Spinal cord (tissue), 9 donors: ENCODE measurements at regions not wholly inside any gene's neighbourhood (a gene's known extent, or its start where the extent isn't known, plus 50 kb on each side); places are given as distances from the start of the nearest gene placed in this dataset.
A peak's percentile ranks its signal among the peaks of the same experiment; 100 is the strongest.

Experiments used
- DNase-seq, 6 donors: peaks; one replicate each; pipeline versions ENCODE4 v3.0.0 to v3.0.0-alpha.2; 2013 to 2015; ENCODE audit warnings: low spot score in 6 of 6, low read depth in 4 of 6
- H3K27ac ChIP-seq: one replicate; pipeline ENCODE4 v1.5.1; 2013; ENCODE audit warnings: low read depth, low read length, control low read depth
- H3K27me3 ChIP-seq: one replicate; pipeline ENCODE4 v1.6.1; 2013; ENCODE audit warnings: low read length; ENCODE audit not compliant: control insufficient read depth, insufficient read depth
- H3K36me3 ChIP-seq: one replicate; pipeline ENCODE4 v1.6.1; 2013; ENCODE audit warnings: low read length; ENCODE audit not compliant: control insufficient read depth, insufficient read depth
- H3K4me1 ChIP-seq: one replicate; pipeline ENCODE4 v1.6.1; 2013; ENCODE audit warnings: low read length; ENCODE audit not compliant: control insufficient read depth, insufficient read depth
- H3K4me3 ChIP-seq: one replicate; pipeline ENCODE4 v1.5.1; 2013; ENCODE audit warnings: low read depth, low read length, control low read depth
- H3K9me3 ChIP-seq: one replicate; pipeline ENCODE4 v1.6.1; 2013; ENCODE audit warnings: low read length; ENCODE audit not compliant: control insufficient read depth, insufficient read depth
- WGBS: methylation state at CpG from one replicate; pipeline ENCODE4 v1.1.5; 2013; ENCODE audit warnings: missing lambda C conversion rate; ENCODE audit not compliant: insufficient coverage; 5-methylcytosine and 5-hydroxymethylcytosine counted together
- donor health status: healthy.

DNA sequence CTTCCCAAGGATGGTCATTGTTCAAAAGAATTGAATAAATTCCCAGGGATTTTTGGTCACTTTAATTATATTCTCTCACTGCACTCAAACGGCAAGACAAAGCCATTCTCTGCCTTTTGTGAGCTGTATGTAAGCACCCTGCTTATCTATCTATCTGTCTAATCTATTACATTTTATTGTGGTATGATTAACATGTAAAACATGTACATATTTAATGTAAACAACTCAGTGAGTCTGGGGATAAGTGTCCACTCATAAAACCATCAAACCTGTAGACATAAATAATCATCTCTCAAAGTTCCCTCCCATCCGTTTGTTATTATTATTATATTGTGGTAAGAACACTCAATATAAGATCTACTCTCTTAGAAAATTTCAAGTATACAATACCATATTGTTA, 167.1 kb downstream of the CAND1 start:
- DNase-seq: no peak
- H3K4me3 ChIP-seq: no peak overlapping the region
- H3K9me3 ChIP-seq: no peaks in the 10 kb centered on the region
- H3K36me3 ChIP-seq: no peaks in the 10 kb centered on the region
- no peaks in the 10 kb centered on the region for H3K4me1 ChIP-seq
- H3K27me3 ChIP-seq: no peaks in the 10 kb centered on the region
- no CpG with 5 or more reads among the region's 2 CpGs for WGBS
- no peak overlapping the region for H3K27ac ChIP-seq

GRCh38 chr12:67437011-67437410, 167.9 kb downstream of the CAND1 start:
- H3K4me1 ChIP-seq: no peaks in the 10 kb centered on the region
- H3K27ac ChIP-seq: no peak overlapping the region
- H3K4me3 ChIP-seq: no peak overlapping the region
- H3K9me3 ChIP-seq: no peaks in the 10 kb centered on the region
- no peaks in the 10 kb centered on the region for H3K36me3 ChIP-seq
- WGBS: no CpG with 5 or more reads among the region's 2 CpGs
- no peaks in the 10 kb centered on the region for H3K27me3 ChIP-seq
- no peak for DNase-seq

DNA sequence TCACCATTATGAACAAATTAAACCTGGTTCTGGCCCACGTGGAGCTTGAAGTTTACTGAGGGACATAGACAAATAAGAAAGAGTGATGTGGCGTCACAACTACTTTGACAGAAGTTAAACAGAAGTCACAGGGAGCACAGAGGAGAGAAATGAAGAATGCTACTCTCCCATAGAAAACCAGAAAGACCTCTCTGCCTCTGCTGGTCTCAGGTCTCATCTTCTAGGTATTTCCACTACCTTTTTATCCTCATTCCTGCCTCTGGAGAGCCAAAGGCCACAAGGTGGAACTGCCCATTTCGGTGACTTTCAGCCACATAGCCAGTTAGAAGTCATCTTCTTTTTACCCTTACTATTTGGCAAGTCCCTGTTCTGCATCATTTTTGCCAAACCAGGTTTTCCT, 170.5 kb downstream of the CAND1 start:
- Histone ChIP-seq H3K9me3 (no peaks in the 10 kb centered on the region), H3K4me1 (peaks cover 5% of the 10 kb centered on the region), H3K4me3 (no peak overlapping the region), H3K27me3 (no peaks in the 10 kb centered on the region), H3K27ac (no peak overlapping the region), H3K36me3 (no peaks in the 10 kb centered on the region)
- DNase-seq: no peak
- WGBS: 100% methylated on average over 1 of the region's 3 CpGs

GRCh38 chr12:67441736-67442346, 172.7 kb downstream of the CAND1 start:
- H3K4me3 ChIP-seq: no peak overlapping the region
- peaks cover 5% of the 10 kb centered on the region for H3K4me1 ChIP-seq
- H3K36me3 ChIP-seq: no peaks in the 10 kb centered on the region
- peak in 4 of 6 donors; percentile 36 to 92 (median 72) for DNase-seq
- WGBS: 26% methylated on average over 7 of the region's 12 CpGs
- no peaks in the 10 kb centered on the region for H3K27me3 ChIP-seq
- no peak overlapping the region for H3K27ac ChIP-seq
- H3K9me3 ChIP-seq: no peaks in the 10 kb centered on the region

DNA sequence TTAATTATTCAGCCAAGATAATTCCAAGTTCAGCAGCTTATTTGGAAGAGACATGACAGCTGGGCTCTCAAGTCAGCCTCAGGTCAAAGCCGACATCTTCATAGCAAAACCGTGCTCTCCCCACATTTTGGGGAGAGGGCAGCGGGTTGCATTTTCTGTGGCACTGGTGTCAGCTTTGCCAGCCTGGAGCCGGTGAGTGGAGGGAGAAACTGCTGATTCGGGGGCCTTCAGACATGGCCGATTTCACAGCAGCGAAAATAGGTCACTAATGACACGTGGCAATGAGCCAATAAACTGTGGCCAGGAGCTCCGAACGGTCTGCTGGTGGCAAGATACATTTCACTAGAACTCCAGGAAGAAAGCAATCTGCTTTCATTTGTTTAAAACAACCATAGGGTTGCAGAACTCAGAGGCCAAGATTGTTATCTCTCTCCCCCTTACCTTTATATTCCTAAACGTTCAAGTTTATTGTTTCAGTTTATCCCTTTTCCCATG, 173.2 kb downstream of the CAND1 start:
- Histone ChIP-seq H3K4me3 (no peak overlapping the region), H3K9me3 (no peaks in the 10 kb centered on the region), H3K27me3 (no peaks in the 10 kb centered on the region), H3K36me3 (no peaks in the 10 kb centered on the region), H3K27ac (no peak overlapping the region), H3K4me1 (peaks cover 5% of the 10 kb centered on the region)
- 31% methylated on average over 10 of the region's 11 CpGs for WGBS
- DNase-seq: peak in 2 of 6 donors; percentile 71 to 88

DNA sequence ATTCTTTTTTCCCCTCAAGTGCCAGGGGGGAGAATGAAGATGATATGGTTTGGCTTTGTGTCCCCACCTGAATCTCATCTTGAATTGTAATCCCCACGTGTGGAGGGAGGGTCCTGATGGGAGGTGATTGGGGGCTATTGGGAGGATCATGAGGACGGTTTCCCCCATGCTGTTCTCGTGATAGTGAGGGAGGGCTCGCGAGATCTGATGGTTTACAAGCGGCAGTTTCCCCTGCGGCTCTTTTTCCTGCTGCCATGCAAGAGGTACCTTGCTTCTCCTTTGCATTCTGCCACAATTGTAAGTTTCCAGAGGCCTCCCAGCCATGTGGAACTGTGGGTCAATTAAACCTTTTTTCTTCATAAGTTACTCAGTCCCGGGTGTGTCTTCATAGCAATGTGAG, 173.7 kb downstream of the CAND1 start:
- Histone ChIP-seq H3K27me3 (no peaks in the 10 kb centered on the region), H3K4me1 (peaks cover 5% of the 10 kb centered on the region), H3K36me3 (no peaks in the 10 kb centered on the region), H3K4me3 (no peak overlapping the region), H3K27ac (no peak overlapping the region), H3K9me3 (no peaks in the 10 kb centered on the region)
- WGBS: 74% methylated on average over 6 of the region's 8 CpGs
- DNase-seq: peak in 1 of 6 donors; percentile 47

DNA sequence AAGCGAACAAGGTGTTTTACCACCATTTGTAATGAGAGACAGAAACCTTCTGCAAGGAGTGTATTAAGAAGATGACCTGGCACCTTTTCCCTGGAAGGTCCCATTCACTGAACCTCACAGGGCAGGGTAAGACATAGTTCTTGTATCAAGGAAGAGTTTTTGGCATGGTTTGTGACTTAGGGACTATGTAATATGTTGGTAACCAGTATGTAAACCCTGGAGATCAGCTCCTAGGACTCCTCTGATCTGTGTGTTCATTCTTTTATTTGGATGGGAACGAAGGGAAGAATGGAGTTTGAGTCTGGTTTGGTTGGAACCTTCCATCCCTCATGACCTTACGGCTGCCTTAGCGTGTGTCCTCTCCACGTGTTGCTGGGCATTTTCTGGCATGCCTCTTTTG, 175.4 kb downstream of the CAND1 start:
- Histone ChIP-seq H3K27ac (no peak overlapping the region), H3K4me1 (peaks cover 5% of the 10 kb centered on the region), H3K4me3 (no peak overlapping the region), H3K27me3 (no peaks in the 10 kb centered on the region), H3K9me3 (no peaks in the 10 kb centered on the region), H3K36me3 (no peaks in the 10 kb centered on the region)
- no peak for DNase-seq
- 86% methylated on average over 4 of the region's 5 CpGs for WGBS

- Histone ChIP-seq H3K9me3 (no peaks in the 10 kb centered on the region), H3K4me3 (no peak overlapping the region), H3K27me3 (no peaks in the 10 kb centered on the region), H3K4me1 (peaks cover 5% of the 10 kb centered on the region), H3K27ac (no peak overlapping the region), H3K36me3 (no peaks in the 10 kb centered on the region)
- 93% methylated on average over 5 of the region's 5 CpGs for WGBS
- DNase-seq: no peak
These were observed 177.6 kb downstream of the CAND1 start for GRCh38 chr12:67446716-67447115.

- Histone ChIP-seq H3K4me1 (peaks cover 4% of the 10 kb centered on the region), H3K9me3 (no peaks in the 10 kb centered on the region), H3K36me3 (no peaks in the 10 kb centered on the region), H3K4me3 (no peak overlapping the region), H3K27me3 (no peaks in the 10 kb centered on the region), H3K27ac (no peak overlapping the region)
- no peak for DNase-seq
These were observed 178.0 kb downstream of the CAND1 start for GRCh38 chr12:67447180-67447579.

- Histone ChIP-seq H3K36me3 (no peaks in the 10 kb centered on the region), H3K27me3 (peaks cover 2% of the 10 kb centered on the region), H3K9me3 (no peaks in the 10 kb centered on the region), H3K4me1 (no peaks in the 10 kb centered on the region), H3K27ac (no peak overlapping the region), H3K4me3 (no peak overlapping the region)
- 92% methylated on average over 5 of the region's 6 CpGs for WGBS
- no peak for DNase-seq
These were observed 180.5 kb downstream of the CAND1 start for GRCh38 chr12:67449591-67450052.
